CD14-positive monocyte (primary cell): ENCODE measurements at regions not wholly inside any gene's neighbourhood (a gene's known extent, or its start where the extent isn't known, plus 50 kb on each side); places are given as distances from the start of the nearest gene placed in this dataset.
A peak's percentile ranks its signal among the peaks of the same experiment; 100 is the strongest.

Experiments
- DNase-seq, 3 donors: peaks; one replicate each; pipeline ENCODE4 v3.0.0-alpha.2; 2011 to 2022
- H2AFZ ChIP-seq: 2 replicates; pipeline ENCODE4 v1.6.0; 2012; ENCODE audit warnings: mild to moderate bottlenecking, low read depth, low read length, inconsistent platforms; ENCODE audit not compliant: insufficient read depth, poor library complexity, severe bottlenecking
- H3K27ac ChIP-seq, 2 donors: 1 replicate in 1 of 2; 2 replicates in 1 of 2; pipeline ENCODE4 v1.5.1; 2012 to 2013; ENCODE audit warnings: low read length in 2 of 2, control low read depth in 1 of 2, inconsistent platforms in 1 of 2, low read depth in 1 of 2, mild to moderate bottlenecking in 1 of 2
- H3K27me3 ChIP-seq, 2 donors: one replicate each; pipeline versions ENCODE4 v1.6.0 to v1.6.1; 2011 to 2013; ENCODE audit warnings: low read length in 2 of 2; ENCODE audit not compliant: control insufficient read depth in 2 of 2, insufficient read depth in 2 of 2
- H3K36me3 ChIP-seq, 2 donors: replicated peaks in 1 of 2; 1 replicate in 1 of 2; 2 replicates in 1 of 2; pipeline versions ENCODE4 v1.5.1 to v1.6.1; 2012 to 2013; ENCODE audit warnings: low read length in 2 of 2, control low read depth in 1 of 2, inconsistent platforms in 1 of 2, mild to moderate bottlenecking in 1 of 2; ENCODE audit not compliant: insufficient read depth in 2 of 2, control insufficient read depth in 1 of 2
- H3K4me1 ChIP-seq, 2 donors: 1 replicate in 1 of 2; 2 replicates in 1 of 2; pipeline versions ENCODE4 v1.5.1 to v1.6.1; 2012 to 2013; ENCODE audit warnings: low read length in 2 of 2, control low read depth in 1 of 2, inconsistent platforms in 1 of 2, mild to moderate bottlenecking in 1 of 2, moderate library complexity in 1 of 2; ENCODE audit not compliant: insufficient read depth in 2 of 2, control insufficient read depth in 1 of 2
- H3K4me2 ChIP-seq: replicated peaks from 2 replicates; pipeline ENCODE3; 2012; ENCODE audit warnings: low read length, moderate library complexity, mild to moderate bottlenecking; ENCODE audit not compliant: poor library complexity, severe bottlenecking; ENCODE audit errors: extremely low read depth
- H3K4me3 ChIP-seq, 3 experiments: fragments of 200-600 bp in 1 of 3; sonication (generic) in 1 of 3; replicated peaks in 1 of 3; 1 replicate in 2 of 3; 2 replicates in 1 of 3; pipeline ENCODE4 v1.5.1; 2011 to 2013; ENCODE audit warnings: low read length in 3 of 3, mild to moderate bottlenecking in 3 of 3, control low read depth in 2 of 3, low read depth in 2 of 3, inconsistent platforms in 1 of 3, moderate library complexity in 1 of 3
- H3K79me2 ChIP-seq: 2 replicates; pipeline ENCODE4 v1.6.0; 2012; ENCODE audit warnings: mild to moderate bottlenecking, control low read depth, inconsistent platforms, low read length, moderate library complexity; ENCODE audit not compliant: insufficient read depth
- H3K9ac ChIP-seq: 2 replicates; pipeline ENCODE4 v1.6.0; 2017; ENCODE audit warnings: low read length, mild to moderate bottlenecking; ENCODE audit not compliant: insufficient read depth, poor library complexity, severe bottlenecking
- H3K9me3 ChIP-seq, 2 donors: replicated peaks in 1 of 2; 1 replicate in 1 of 2; 2 replicates in 1 of 2; pipeline versions ENCODE4 v1.5.1 to v1.6.1; 2012 to 2013; ENCODE audit warnings: low read length in 2 of 2, control low read depth in 1 of 2; ENCODE audit not compliant: control insufficient read depth in 1 of 2, insufficient read depth in 1 of 2
- H4K20me1 ChIP-seq: 2 replicates; pipeline ENCODE4 v1.6.0; 2012; ENCODE audit warnings: mild to moderate bottlenecking, low read length, control low read depth, moderate library complexity; ENCODE audit not compliant: insufficient read depth
- H3K27ac Mint-ChIP-seq, 7 donors: one replicate each; pipeline ENCODE4 v1.8.0; 2020; ENCODE audit warnings: mild to moderate bottlenecking in 7 of 7, mixed read lengths in 7 of 7, moderate library complexity in 6 of 7, inconsistent platforms in 2 of 7
- H3K27me3 Mint-ChIP-seq, 3 donors: one replicate each; pipeline ENCODE4 v1.8.0; 2021 to 2022; ENCODE audit warnings: low read depth in 3 of 3, mild to moderate bottlenecking in 3 of 3, mixed read lengths in 3 of 3, moderate library complexity in 3 of 3, inconsistent platforms in 1 of 3
- H3K36me3 Mint-ChIP-seq, 2 donors: one replicate each; pipeline ENCODE4 v1.8.0; 2020; ENCODE audit warnings: mixed read lengths in 2 of 2, inconsistent platforms in 1 of 2, mild to moderate bottlenecking in 1 of 2
- H3K4me1 Mint-ChIP-seq: one replicate; pipeline ENCODE4 v1.8.0; 2020; ENCODE audit warnings: mild to moderate bottlenecking, mixed read lengths
- H3K4me3 Mint-ChIP-seq, 2 donors: one replicate each; pipeline ENCODE4 v1.8.0; 2020; ENCODE audit warnings: mild to moderate bottlenecking in 2 of 2, mixed read lengths in 2 of 2, moderate library complexity in 1 of 2
- H3K9me3 Mint-ChIP-seq, 7 donors: one replicate each; pipeline ENCODE4 v1.8.0; 2020 to 2022; ENCODE audit warnings: mixed read lengths in 7 of 7, mild to moderate bottlenecking in 6 of 7, moderate library complexity in 6 of 7, inconsistent platforms in 2 of 7
- WGBS: methylation state at CpG from one replicate; pipeline ENCODE4 v1.1.5; 2013; ENCODE audit warnings: missing lambda C conversion rate; ENCODE audit not compliant: insufficient coverage; 5-methylcytosine and 5-hydroxymethylcytosine counted together
- intact Hi-C, 2 donors: fragments of 100-400 bp; cut with micrococcal nuclease; formaldehyde crosslinking; loops; one replicate each; pipeline versions ENCODE4 v1.15.0 to v1.15.1; 2023
- TF ChIP-seq, protein P1 (sequence below): fragments of 200-600 bp; IDR thresholded peaks from one replicate; pipeline ENCODE4 v1.8.0; 2022; ENCODE audit warnings: antibody characterized with exemption, mild to moderate bottlenecking

DNA sequence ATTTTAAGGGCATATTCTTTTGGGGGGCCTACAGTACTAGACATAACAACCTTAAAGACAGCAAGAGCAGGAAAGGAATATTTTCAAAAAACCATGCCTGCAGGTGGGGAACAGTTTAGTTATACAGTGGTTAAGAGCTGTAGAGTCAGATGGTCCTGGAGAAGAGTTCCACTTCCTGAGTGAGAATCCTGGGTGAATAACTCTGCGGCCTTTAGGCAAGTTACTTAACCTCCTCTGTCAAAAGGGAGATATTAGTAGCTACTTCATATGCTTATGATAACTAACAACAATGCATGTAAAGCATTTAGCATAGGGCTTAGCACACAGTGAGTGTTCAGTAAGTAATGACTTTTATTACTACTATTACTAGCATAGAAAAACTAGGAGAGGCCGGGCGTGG lies 119.2 kb upstream of the TAB2 start:
- peaks cover 0 to 3% of the 10 kb centered on the region in 2 donors for H3K9me3 ChIP-seq
- intact Hi-C loops, result no loop called here
- Mint-ChIP-seq H3K27ac (no peak overlapping the region), H3K4me3 (no peak overlapping the region), H3K4me1 (peaks cover 2% of the 10 kb centered on the region), H3K9me3 (peaks cover 0 to 11% (median 10%) of the 10 kb centered on the region in 7 donors), H3K36me3 (peaks cover 0 to 4% of the 10 kb centered on the region in 2 donors), H3K27me3 (peaks cover 2 to 3% (median 2%) of the 10 kb centered on the region in 3 donors)
- H3K4me1 ChIP-seq, result no peaks in the 10 kb centered on the region
- no peaks in the 10 kb centered on the region for H3K36me3 ChIP-seq
- H2AFZ ChIP-seq, result no peak overlapping the region
- no peaks in the 10 kb centered on the region for H4K20me1 ChIP-seq
- no peak overlapping the region for H3K27ac ChIP-seq
- H3K4me3 ChIP-seq, result no peak overlapping the region
- H3K9ac ChIP-seq, result no peak overlapping the region
- H3K79me2 ChIP-seq, result no peaks in the 10 kb centered on the region
- no CpG with 5 or more reads among the region's 3 CpGs for WGBS
- H3K27me3 ChIP-seq, result no peaks in the 10 kb centered on the region
- TF ChIP-seq, protein P1, sequence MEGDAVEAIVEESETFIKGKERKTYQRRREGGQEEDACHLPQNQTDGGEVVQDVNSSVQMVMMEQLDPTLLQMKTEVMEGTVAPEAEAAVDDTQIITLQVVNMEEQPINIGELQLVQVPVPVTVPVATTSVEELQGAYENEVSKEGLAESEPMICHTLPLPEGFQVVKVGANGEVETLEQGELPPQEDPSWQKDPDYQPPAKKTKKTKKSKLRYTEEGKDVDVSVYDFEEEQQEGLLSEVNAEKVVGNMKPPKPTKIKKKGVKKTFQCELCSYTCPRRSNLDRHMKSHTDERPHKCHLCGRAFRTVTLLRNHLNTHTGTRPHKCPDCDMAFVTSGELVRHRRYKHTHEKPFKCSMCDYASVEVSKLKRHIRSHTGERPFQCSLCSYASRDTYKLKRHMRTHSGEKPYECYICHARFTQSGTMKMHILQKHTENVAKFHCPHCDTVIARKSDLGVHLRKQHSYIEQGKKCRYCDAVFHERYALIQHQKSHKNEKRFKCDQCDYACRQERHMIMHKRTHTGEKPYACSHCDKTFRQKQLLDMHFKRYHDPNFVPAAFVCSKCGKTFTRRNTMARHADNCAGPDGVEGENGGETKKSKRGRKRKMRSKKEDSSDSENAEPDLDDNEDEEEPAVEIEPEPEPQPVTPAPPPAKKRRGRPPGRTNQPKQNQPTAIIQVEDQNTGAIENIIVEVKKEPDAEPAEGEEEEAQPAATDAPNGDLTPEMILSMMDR, result no peak
- no peak overlapping the region for H3K4me2 ChIP-seq
- DNase-seq, result no peak

DNA sequence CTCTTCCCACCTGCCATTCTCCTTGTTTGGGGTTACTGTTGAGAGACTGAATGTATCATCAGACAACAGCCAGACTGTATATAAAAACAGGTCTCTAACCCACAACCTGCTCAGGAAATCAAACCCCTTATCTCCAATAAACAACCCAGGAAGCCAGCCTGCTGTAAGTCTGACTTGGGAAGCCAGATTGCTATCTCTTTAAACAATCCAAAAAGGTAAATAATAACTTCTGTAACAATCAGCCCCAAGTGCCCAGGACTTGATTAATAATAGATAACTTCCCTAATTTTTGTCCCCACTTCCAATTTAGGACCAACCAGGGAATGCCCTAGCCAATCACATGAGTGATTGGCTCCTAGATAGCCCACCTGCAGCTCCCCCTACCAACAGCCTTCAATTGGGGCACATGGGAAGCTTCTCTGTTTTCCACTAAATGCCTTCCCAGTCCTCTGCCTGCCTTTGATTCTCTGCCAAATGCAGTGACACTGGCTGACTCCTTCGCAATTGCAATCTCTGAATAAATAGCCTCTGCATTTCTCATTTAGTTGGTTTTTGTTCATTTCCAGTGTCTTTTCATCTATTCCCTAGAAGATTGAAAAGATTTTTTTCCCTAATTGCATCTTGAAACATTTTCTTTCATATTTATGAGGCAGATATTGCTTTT lies 117.1 kb upstream of the TAB2 start:
- no peak overlapping the region for H3K27ac ChIP-seq
- peaks cover 0 to 4% of the 10 kb centered on the region in 2 donors for H3K36me3 Mint-ChIP-seq
- no peaks in the 10 kb centered on the region for H3K4me1 ChIP-seq
- H3K9me3 Mint-ChIP-seq, result peaks cover 0 to 11% (median 10%) of the 10 kb centered on the region in 7 donors
- H3K9me3 ChIP-seq, result peaks cover 0 to 3% of the 10 kb centered on the region in 2 donors
- H3K27me3 ChIP-seq, result no peaks in the 10 kb centered on the region
- H2AFZ ChIP-seq, result peak overlapping the region; percentile 3
- H3K4me1 Mint-ChIP-seq, result peaks cover 2% of the 10 kb centered on the region
- H4K20me1 ChIP-seq, result no peaks in the 10 kb centered on the region
- no peak overlapping the region for H3K4me3 ChIP-seq
- H3K36me3 ChIP-seq, result no peaks in the 10 kb centered on the region
- H3K79me2 ChIP-seq, result no peaks in the 10 kb centered on the region
- no CpG with 5 or more reads among the region's 1 CpG for WGBS
- no peak overlapping the region for H3K27ac Mint-ChIP-seq
- intact Hi-C loops, result no loop called here
- H3K4me2 ChIP-seq, result no peak overlapping the region
- peaks cover 0 to 3% (median 2%) of the 10 kb centered on the region in 3 donors for H3K27me3 Mint-ChIP-seq
- no peak overlapping the region for H3K4me3 Mint-ChIP-seq
- H3K9ac ChIP-seq, result no peak overlapping the region
- TF ChIP-seq, protein P1, result no peak
- no peak for DNase-seq
